Endothelial cell of umbilical vein (primary cell): ENCODE measurements at regions not wholly inside any gene's neighbourhood (a gene's known extent, or its start where the extent isn't known, plus 50 kb on each side); places are given as distances from the start of the nearest gene placed in this dataset.

ENCODE experiments used
- BruUV-seq: library from RNA; stranded (reverse); fragments of 400-500 nt; replicated peaks from 2 replicates; lab custom pipeline; 2021; lab: Mats Ljungman, UMichigan
- CTCF ChIA-PET: fragments of 300-600, 350-600 bp; sonication (Branson Sonifier 250); formaldehyde crosslinking; loops from one replicate; lab custom pipeline; 2021; ENCODE audit warnings: antibody characterized with exemption, inconsistent platforms; lab: Charles Lee
- POLR2A ChIA-PET: fragments of 300-600, 350-600 bp; sonication (Branson Sonifier 250); formaldehyde crosslinking; loops from one replicate; lab custom pipeline; 2021; ENCODE audit warnings: antibody characterized with exemption, inconsistent platforms; lab: Charles Lee
- DNase-seq: peaks from one replicate; pipeline ENCODE4 v3.0.0-alpha.2; 2011; ENCODE audit warnings: low read depth, low spot score
- FAIRE-seq: peaks from 2 replicates; lab custom pipeline; 2011; peaks lifted over from hg19 to GRCh38; lab: Jason Lieb, UNC
- H2AFZ ChIP-seq: 2 replicates; pipeline ENCODE4 v1.6.0; 2012; ENCODE audit warnings: low read depth, low read length, control low read depth, inconsistent platforms
- H3K27ac ChIP-seq: 2 replicates; pipeline ENCODE4 v1.5.1; 2011; ENCODE audit warnings: low read depth, mild to moderate bottlenecking, control low read depth, low read length, moderate library complexity; ENCODE audit not compliant: insufficient read depth
- H3K27me3 ChIP-seq, 2 experiments: 2 replicates each; pipeline versions ENCODE4 v1.6.0 to v1.6.1; 2011; ENCODE audit warnings: low read length in 2 of 2, mixed read lengths in 1 of 2; ENCODE audit not compliant: control insufficient read depth in 2 of 2, insufficient read depth in 2 of 2
- H3K36me3 ChIP-seq, 2 experiments: 2 replicates in 1 of 2; 3 replicates in 1 of 2; pipeline ENCODE4 v1.5.1; 2011; ENCODE audit warnings: low read length in 2 of 2, mild to moderate bottlenecking in 1 of 2, moderate library complexity in 1 of 2; ENCODE audit not compliant: control insufficient read depth in 2 of 2, insufficient read depth in 2 of 2; ENCODE audit errors: extremely low read depth in 1 of 2
- H3K4me1 ChIP-seq: 3 replicates; pipeline ENCODE4 v1.5.1; 2011; ENCODE audit warnings: mild to moderate bottlenecking, low read length; ENCODE audit not compliant: control insufficient read depth, insufficient read depth; ENCODE audit errors: extremely low read depth
- H3K4me2 ChIP-seq: 2 replicates; pipeline ENCODE4 v1.6.1; 2011; ENCODE audit warnings: low read length, control low read depth, mixed read lengths; ENCODE audit not compliant: insufficient read depth
- H3K4me3 ChIP-seq, 3 experiments: fragments of 200-600 bp in 1 of 3; sonication (generic), shearing (Covaris generic) in 1 of 3; replicated peaks in 1 of 3; 2 replicates each; pipeline ENCODE4 v1.5.1; 2011 to 2016; ENCODE audit warnings: control low read depth in 3 of 3, low read length in 3 of 3, mild to moderate bottlenecking in 2 of 3, inconsistent platforms in 1 of 3, low read depth in 1 of 3, moderate library complexity in 1 of 3; ENCODE audit not compliant: insufficient read depth in 1 of 3
- H3K79me2 ChIP-seq: 2 replicates; pipeline ENCODE4 v1.6.0; 2012; ENCODE audit warnings: low read length, inconsistent platforms; ENCODE audit not compliant: control insufficient read depth, insufficient read depth
- H3K9ac ChIP-seq: replicated peaks from 2 replicates; pipeline ENCODE3; 2011; ENCODE audit warnings: low read length, control low read depth; ENCODE audit not compliant: insufficient read depth; ENCODE audit errors: extremely low read depth
- H3K9me1 ChIP-seq: replicated peaks from 3 replicates; pipeline ENCODE4 v1.6.0; 2011; ENCODE audit warnings: mild to moderate bottlenecking, low read length; ENCODE audit not compliant: control insufficient read depth, insufficient read depth; ENCODE audit errors: extremely low read depth
- H3K9me3 ChIP-seq: replicated peaks from 2 replicates; pipeline ENCODE4 v1.5.1; 2012; ENCODE audit warnings: low read length, inconsistent platforms; ENCODE audit not compliant: control insufficient read depth, insufficient read depth
- H4K20me1 ChIP-seq: replicated peaks from 2 replicates; pipeline ENCODE3; 2011; ENCODE audit warnings: mild to moderate bottlenecking, low read length; ENCODE audit not compliant: control insufficient read depth, insufficient read depth; ENCODE audit errors: extremely low read depth
- CTCF ChIP-seq, 2 donors: IDR thresholded peaks; 1 replicate in 1 of 2; 2 replicates in 1 of 2; pipeline ENCODE4 v1.5.1; 2011; ENCODE audit warnings: low read length in 2 of 2, mild to moderate bottlenecking in 2 of 2, moderate library complexity in 2 of 2, control low read depth in 1 of 2, inconsistent platforms in 1 of 2, low read depth in 1 of 2; ENCODE audit not compliant: insufficient read depth in 1 of 2; ENCODE audit errors: extremely low read depth in 1 of 2
- EZH2 ChIP-seq: IDR thresholded peaks from 2 replicates; pipeline ENCODE4 v1.6.1; 2012; ENCODE audit warnings: borderline replicate concordance, low read depth, mild to moderate bottlenecking, moderate library complexity, low read length, inconsistent platforms; ENCODE audit not compliant: severe bottlenecking
- FOS ChIP-seq: IDR thresholded peaks from 2 replicates; pipeline ENCODE4 v1.6.1; 2011; ENCODE audit warnings: mild to moderate bottlenecking, low read length, moderate library complexity, borderline replicate concordance; ENCODE audit not compliant: insufficient read depth
- GATA2 ChIP-seq: IDR thresholded peaks from 2 replicates; pipeline ENCODE4 v1.7.0; 2011; ENCODE audit warnings: low read depth, mild to moderate bottlenecking, moderate library complexity, mixed read lengths, low read length; ENCODE audit not compliant: insufficient read length, insufficient read depth
- JUN ChIP-seq: IDR thresholded peaks from 2 replicates; pipeline ENCODE4 v1.6.1; 2011; ENCODE audit warnings: borderline replicate concordance, low read depth; ENCODE audit not compliant: insufficient read length, insufficient read depth
- MAX ChIP-seq: IDR thresholded peaks from 2 replicates; pipeline ENCODE4 v1.6.1; 2011; ENCODE audit not compliant: insufficient read depth, insufficient read length
- MYC ChIP-seq: IDR thresholded peaks from one replicate; pipeline ENCODE4 v1.6.1; 2011; ENCODE audit warnings: mild to moderate bottlenecking, low read depth, low read length
- POLR2A ChIP-seq: IDR thresholded peaks from 2 replicates; pipeline ENCODE4 v1.6.1; 2012; ENCODE audit warnings: low read depth, mild to moderate bottlenecking, control low read depth, low read length
- POLR2AphosphoS5 ChIP-seq: IDR thresholded peaks from 2 replicates; pipeline ENCODE4 v1.6.1; 2012; ENCODE audit warnings: low read depth, mild to moderate bottlenecking, control low read depth, low read length, moderate library complexity; ENCODE audit not compliant: insufficient read depth
- dilution Hi-C: fragments of 300-500 bp; cut with MboI; formaldehyde crosslinking; loops from one replicate; pipeline ENCODE4 v1.15.0; 2019; ENCODE audit warnings: low sequenced_read_pairs; ENCODE audit not compliant: extremely low pct_ligation_motif_present
- intact Hi-C: fragments of 100-400 bp; cut with micrococcal nuclease; formaldehyde crosslinking; loops from one replicate; pipeline ENCODE4 v1.10.0; 2022

GRCh38 chr2:207464007-207464406 lies 65.8 kb upstream of the CREB1 start:
- Histone ChIP-seq H4K20me1 (no peaks in the 10 kb centered on the region), H3K9me3 (no peaks in the 10 kb centered on the region), H3K27ac (no peak overlapping the region), H3K9me1 (no peaks in the 10 kb centered on the region), H3K4me2 (no peak overlapping the region), H3K9ac (no peak overlapping the region), H2AFZ (no peak overlapping the region), H3K36me3 (no peaks in the 10 kb centered on the region), H3K27me3 (no peaks in the 10 kb centered on the region), H3K4me1 (no peaks in the 10 kb centered on the region), H3K79me2 (no peaks in the 10 kb centered on the region), H3K4me3 (no peak overlapping the region)
- BruUV-seq: no TSS peak
- intact Hi-C loops (no loop called here), dilution Hi-C loops (no loop called here)
- TF ChIP-seq GATA2 (no peak), MYC (no peak), FOS (no peak), POLR2AphosphoS5 (no peak), EZH2 (no peak), JUN (no peak), MAX (no peak), CTCF (IDR thresholded peaks at IDR 0.05; ENCODE audit: extremely low read depth in 1 of 2, insufficient read depth in 1 of 2, low read depth in 1 of 2, low read length in 2 of 2) (no peak), POLR2A (no peak)
- ChIA-PET POLR2A (no interaction called here), CTCF (no interaction called here)
- DNase-seq (no peak), FAIRE-seq (no peak)
